H1 (cell line): ENCODE measurements at regions not wholly inside any gene's neighbourhood (a gene's known extent, or its start where the extent isn't known, plus 50 kb on each side); places are given as distances from the start of the nearest gene placed in this dataset.

Experiments used
- CTCF ChIA-PET: fragments of 300-600 bp; sonication (Branson Sonifier 250); formaldehyde crosslinking; loops from one replicate; lab custom pipeline; 2021; ENCODE audit not compliant: partially characterized antibody; lab: Charles Lee
- POLR2A ChIA-PET: fragments of 300-600 bp; sonication (Branson Sonifier 250); formaldehyde crosslinking; loops from one replicate; lab custom pipeline; 2021; ENCODE audit warnings: inconsistent platforms; ENCODE audit not compliant: partially characterized antibody; lab: Charles Lee
- DNase-seq, 2 experiments: peaks; one replicate each; pipeline versions ENCODE4 v3.0.0 to v3.0.0-alpha.2; 2010 to 2022; ENCODE audit warnings: low spot score in 2 of 2, low read depth in 1 of 2, mixed read lengths in 1 of 2
- FAIRE-seq: peaks from 2 replicates; lab custom pipeline; 2011; peaks lifted over from hg19 to GRCh38; lab: Jason Lieb, UNC
- H2AFZ ChIP-seq: 2 replicates; pipeline ENCODE4 v1.8.1; 2012; ENCODE audit warnings: low read length, inconsistent platforms
- H2AK5ac ChIP-seq: 2 replicates; pipeline ENCODE4 v1.6.1; 2013; ENCODE audit warnings: low read depth, low read length
- H2BK120ac ChIP-seq: replicated peaks from 2 replicates; pipeline ENCODE3; 2013; ENCODE audit warnings: low read depth, low read length, inconsistent platforms
- H2BK12ac ChIP-seq: 2 replicates; pipeline ENCODE4 v1.6.1; 2013; ENCODE audit warnings: low read depth, low read length
- H2BK15ac ChIP-seq: 2 replicates; pipeline ENCODE4 v1.6.1; 2013; ENCODE audit warnings: low read length
- H2BK20ac ChIP-seq: 2 replicates; pipeline ENCODE4 v1.6.1; 2013; ENCODE audit warnings: low read length
- H2BK5ac ChIP-seq: 2 replicates; pipeline ENCODE4 v1.6.1; 2013; ENCODE audit warnings: low read depth, low read length
- H3K14ac ChIP-seq: 2 replicates; pipeline ENCODE4 v1.6.1; 2013; ENCODE audit warnings: inconsistent platforms; ENCODE audit not compliant: insufficient read length
- H3K18ac ChIP-seq: 2 replicates; pipeline ENCODE4 v1.6.1; 2013; ENCODE audit warnings: low read length; ENCODE audit errors: extremely low read depth
- H3K23ac ChIP-seq: 2 replicates; pipeline ENCODE4 v1.6.1; 2013; ENCODE audit warnings: inconsistent platforms; ENCODE audit not compliant: insufficient read length
- H3K23me2 ChIP-seq: 2 replicates; pipeline ENCODE4 v1.6.1; 2013; ENCODE audit warnings: low read depth, low read length
- H3K27ac ChIP-seq: 2 replicates; pipeline ENCODE4 v1.6.1; 2011; ENCODE audit warnings: low read depth, low read length, inconsistent platforms
- H3K27me3 ChIP-seq, 4 experiments: replicated peaks in 1 of 4; 1 replicate in 1 of 4; 2 replicates in 3 of 4; pipeline versions ENCODE4 v1.6.1 to v1.8.1; 2011 to 2013; ENCODE audit warnings: low read length in 3 of 4, mild to moderate bottlenecking in 3 of 4, inconsistent platforms in 2 of 4, mixed read lengths in 2 of 4, moderate library complexity in 1 of 4; ENCODE audit not compliant: control insufficient read depth in 3 of 4, insufficient read depth in 3 of 4; ENCODE audit errors: extremely low read depth in 1 of 4
- H3K36me3 ChIP-seq, 4 experiments: 2 replicates each; pipeline versions ENCODE4 v1.6.1 to v1.8.1; 2011 to 2013; ENCODE audit warnings: mild to moderate bottlenecking in 4 of 4, low read length in 3 of 4, moderate library complexity in 2 of 4, control low read depth in 1 of 4, inconsistent platforms in 1 of 4; ENCODE audit not compliant: insufficient read depth in 4 of 4, control insufficient read depth in 2 of 4
- H3K4ac ChIP-seq: replicated peaks from 2 replicates; pipeline ENCODE3; 2013; ENCODE audit warnings: low read length, low read depth, mixed read lengths, inconsistent platforms; ENCODE audit not compliant: insufficient read length
- H3K4me1 ChIP-seq, 4 experiments: replicated peaks in 1 of 4; 1 replicate in 1 of 4; 2 replicates in 3 of 4; pipeline versions ENCODE4 v1.6.1 to v1.8.1; 2011 to 2013; ENCODE audit warnings: low read length in 3 of 4, inconsistent platforms in 2 of 4, mixed read lengths in 1 of 4; ENCODE audit not compliant: insufficient read depth in 4 of 4, control insufficient read depth in 3 of 4
- H3K4me2 ChIP-seq, 2 experiments: 2 replicates each; pipeline versions ENCODE4 v1.6.1 to v1.8.1; 2011 to 2013; ENCODE audit warnings: low read depth in 2 of 2, low read length in 2 of 2, control low read depth in 1 of 2, inconsistent platforms in 1 of 2, mild to moderate bottlenecking in 1 of 2; ENCODE audit not compliant: insufficient read depth in 1 of 2
- H3K4me3 ChIP-seq, 4 experiments: fragments of 200-600, 300-600 bp in 1 of 4; sonication (generic), shearing (Covaris generic), sonication (Bioruptor Twin) in 1 of 4; 2 replicates each; pipeline versions ENCODE4 v1.5.1 to v1.8.1; 2011 to 2016; ENCODE audit warnings: low read length in 4 of 4, low read depth in 3 of 4, control low read depth in 2 of 4, inconsistent platforms in 2 of 4, mild to moderate bottlenecking in 2 of 4, mixed read lengths in 1 of 4, moderate library complexity in 1 of 4; ENCODE audit not compliant: insufficient read depth in 2 of 4; ENCODE audit errors: extremely low read depth in 1 of 4
- H3K56ac ChIP-seq: replicated peaks from 2 replicates; pipeline ENCODE3; 2013; ENCODE audit warnings: low read depth, mild to moderate bottlenecking, mixed read lengths, low read length, inconsistent platforms; ENCODE audit not compliant: insufficient read length
- H3K79me1 ChIP-seq: 2 replicates; pipeline ENCODE4 v1.6.1; 2013; ENCODE audit warnings: low read depth, low read length, control low read depth
- H3K79me2 ChIP-seq, 2 experiments: 2 replicates each; pipeline versions ENCODE4 v1.6.1 to v1.8.1; 2012 to 2013; ENCODE audit warnings: low read length in 2 of 2, mild to moderate bottlenecking in 2 of 2, inconsistent platforms in 1 of 2; ENCODE audit not compliant: insufficient read depth in 2 of 2, control insufficient read depth in 1 of 2
- H3K9ac ChIP-seq, 4 experiments: replicated peaks in 1 of 4; 1 replicate in 1 of 4; 2 replicates in 3 of 4; pipeline versions ENCODE4 v1.6.1 to v1.8.1; 2011 to 2013; ENCODE audit warnings: low read depth in 3 of 4, low read length in 3 of 4, control low read depth in 2 of 4, mild to moderate bottlenecking in 2 of 4, moderate library complexity in 2 of 4, inconsistent platforms in 1 of 4; ENCODE audit errors: extremely low read depth in 1 of 4
- H3K9me3 ChIP-seq, 2 experiments: 2 replicates each; pipeline versions ENCODE4 v1.6.1 to v1.8.1; 2012 to 2013; ENCODE audit warnings: mild to moderate bottlenecking in 2 of 2, moderate library complexity in 2 of 2, control low read depth in 1 of 2, inconsistent platforms in 1 of 2, low read depth in 1 of 2, low read length in 1 of 2, mixed read lengths in 1 of 2; ENCODE audit not compliant: insufficient read depth in 2 of 2
- H4K20me1 ChIP-seq, 2 experiments: replicated peaks in 1 of 2; 2 replicates each; pipeline versions ENCODE3 to v1.8.1; 2011 to 2013; ENCODE audit warnings: inconsistent platforms in 2 of 2, low read length in 2 of 2, mild to moderate bottlenecking in 1 of 2; ENCODE audit not compliant: insufficient read depth in 2 of 2, control insufficient read depth in 1 of 2
- H4K5ac ChIP-seq: 2 replicates; pipeline ENCODE4 v1.6.1; 2013; ENCODE audit warnings: low read length, low read depth, mixed read lengths, inconsistent platforms; ENCODE audit not compliant: insufficient read length
- H4K8ac ChIP-seq: 2 replicates; pipeline ENCODE4 v1.8.0; 2013; ENCODE audit warnings: mild to moderate bottlenecking, moderate library complexity, low read length, inconsistent platforms; ENCODE audit not compliant: insufficient read depth; ENCODE audit errors: extremely low read depth
- H4K91ac ChIP-seq: replicated peaks from 2 replicates; pipeline ENCODE3; 2013; ENCODE audit warnings: low read length, mixed read lengths, inconsistent platforms; ENCODE audit not compliant: insufficient read length
- EGR1 ChIP-seq: IDR thresholded peaks from 2 replicates; pipeline ENCODE4 v1.6.1; 2011; ENCODE audit warnings: low read depth, low read length, borderline replicate concordance
- HDAC2 ChIP-seq, 2 experiments: fragments of 300-600 bp in 1 of 2; sonication (generic) in 1 of 2; IDR thresholded peaks; 2 replicates each; pipeline ENCODE4 v1.6.1; 2011 to 2012; ENCODE audit warnings: low read depth in 2 of 2, low read length in 2 of 2, mild to moderate bottlenecking in 2 of 2, moderate library complexity in 2 of 2, borderline replicate concordance in 1 of 2, inconsistent platforms in 1 of 2
- JUN ChIP-seq: IDR thresholded peaks from 2 replicates; pipeline ENCODE4 v1.6.1; 2011; ENCODE audit warnings: low read depth, mild to moderate bottlenecking, improper control_type of control experiment, low read length
- RAD21 ChIP-seq, 2 experiments: IDR thresholded peaks in 1 of 2; conservative IDR thresholded peaks in 1 of 2; 2 replicates each; pipeline ENCODE4 v1.6.1; 2011; ENCODE audit warnings: low read depth in 2 of 2, low read length in 2 of 2, improper control_type of control experiment in 1 of 2, inconsistent platforms in 1 of 2, mild to moderate bottlenecking in 1 of 2, moderate library complexity in 1 of 2
- SP4 ChIP-seq: IDR thresholded peaks from 2 replicates; pipeline ENCODE4 v1.6.1; 2012; ENCODE audit warnings: low read length, inconsistent platforms
- TAF1 ChIP-seq: IDR thresholded peaks from 2 replicates; pipeline ENCODE4 v1.6.1; 2011; ENCODE audit warnings: mild to moderate bottlenecking, low read depth, low read length
- TAF7 ChIP-seq: optimal IDR thresholded peaks from 2 replicates; pipeline ENCODE3; 2011; ENCODE audit warnings: low read depth, mild to moderate bottlenecking, inconsistent platforms, low read length, moderate library complexity, borderline replicate concordance
- WGBS, 2 experiments: shearing (Covaris generic) in 1 of 2; methylation state at CpG; one replicate each; pipeline versions ENCODE4 v1.1.6 to v1.1.7; 2013 to 2015; ENCODE audit warnings: low lambda C conversion rate in 2 of 2, mixed read lengths in 2 of 2, inconsistent platforms in 1 of 2, low coverage in 1 of 2, missing lambda C conversion rate in 1 of 2; ENCODE audit not compliant: insufficient replicate concordance in 2 of 2, insufficient coverage in 1 of 2, insufficient read length in 1 of 2; ENCODE audit errors: extremely low coverage in 1 of 2, missing lambda C conversion rate in 1 of 2; 5-methylcytosine and 5-hydroxymethylcytosine counted together

GRCh38 chr2:196399096-196399495 is 227.7 kb upstream of the STK17B start:
- Histone ChIP-seq H3K23me2 (no peaks in the 10 kb centered on the region), H3K27me3 (no peaks in the 10 kb centered on the region), H3K56ac (no peak overlapping the region), H3K36me3 (no peaks in the 10 kb centered on the region), H3K14ac (no peak overlapping the region), H2BK12ac (no peak overlapping the region), H2BK5ac (no peak overlapping the region), H4K5ac (no peak overlapping the region), H3K9me3 (no peaks in the 10 kb centered on the region), H2BK20ac (no peak overlapping the region), H3K4me3 (no peak overlapping the region), H3K9ac (no peak overlapping the region), H4K8ac (no peak overlapping the region), H2AK5ac (no peak overlapping the region), H3K23ac (no peak overlapping the region), H3K27ac (0 out of 2 replicates have a peak overlapping the region, but pooled peaks have one; percentile 6), H4K20me1 (no peaks in the 10 kb centered on the region), H2AFZ (no peak overlapping the region), H2BK120ac (no peak overlapping the region), H3K4ac (no peak overlapping the region), H3K18ac (no peak overlapping the region), H4K91ac (no peak overlapping the region), H2BK15ac (no peak overlapping the region), H3K79me2 (no peaks in the 10 kb centered on the region), H3K4me1 (no peaks in the 10 kb centered on the region), H3K79me1 (no peaks in the 10 kb centered on the region), H3K4me2 (no peak overlapping the region)
- ChIA-PET POLR2A (interaction anchor here (1.3 kb wide), 1 partner anchor 9 kb away, joined by 3 read pairs; no protein-coding TSS in a partner anchor), CTCF (interaction anchor here (1.2 kb wide), 1 partner anchor 338 kb away, joined by 3 read pairs; no protein-coding TSS in a partner anchor)
- no peak for DNase-seq
- 57% methylated on average over 1 of the region's 1 CpG; no CpG with 5 or more reads in 1 of the 2 experiments for WGBS, 2 experiments
- no peak for FAIRE-seq
- TF ChIP-seq HDAC2 (IDR thresholded peaks at IDR 0.05; ENCODE audit: borderline replicate concordance in 1 of 2, low read depth in 2 of 2, low read length in 2 of 2): no peak
- TF ChIP-seq SP4: no peak
- no peak for TF ChIP-seq JUN
- no peak for TF ChIP-seq TAF7
- no peak for TF ChIP-seq RAD21 (IDR thresholded peaks at IDR 0.05 in 1 of 2, conservative IDR thresholded peaks at IDR 0.05 in 1 of 2; ENCODE audit: low read depth in 2 of 2, low read length in 2 of 2)
- TF ChIP-seq EGR1: no peak
- no peak for TF ChIP-seq TAF1
